KBM-7 (cell line): ENCODE measurements at regions not wholly inside any gene's neighbourhood (a gene's known extent, or its start where the extent isn't known, plus 50 kb on each side); places are given as distances from the start of the nearest gene placed in this dataset.
A peak's percentile ranks its signal among the peaks of the same experiment; 100 is the strongest.
"Not testable (repeated sequence)": the region's sequence is repeated elsewhere in the genome, so short reads cannot be mapped to it uniquely, and the experiment has no call there.

Experiments
- DNase-seq: peaks from one replicate; pipeline ENCODE4 v3.0.0-alpha.2; 2015
- in situ Hi-C: fragments of 300-500 bp; cut with MboI; formaldehyde crosslinking; loops from 2 replicates; pipeline ENCODE4 v1.14.3; 2020; ENCODE audit warnings: low sequenced_read_pairs, low pct_unique_long_range_greater_than_20kb, mixed read lengths

DNA sequence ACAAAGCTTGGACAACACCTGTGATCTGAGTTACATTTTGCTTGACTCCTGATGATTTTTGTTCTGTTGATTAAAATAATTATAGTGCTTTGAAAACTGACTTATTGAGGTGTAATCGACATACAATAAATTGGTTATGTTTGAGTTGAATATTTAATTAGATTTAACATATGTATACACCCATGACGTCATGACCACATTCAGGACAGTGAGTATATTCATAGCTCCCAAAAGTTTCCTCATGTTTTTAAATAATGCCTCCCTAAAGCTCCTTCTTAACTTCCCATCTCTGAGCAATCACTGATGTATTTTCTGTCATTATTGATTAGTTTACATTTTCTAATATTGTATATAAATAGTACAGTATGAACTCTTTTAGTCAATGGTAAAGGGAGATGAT is 801.2 kb downstream of the PDCD6IP start:
- DNase-seq: no peak
- in situ Hi-C loops: no loop called here

DNA sequence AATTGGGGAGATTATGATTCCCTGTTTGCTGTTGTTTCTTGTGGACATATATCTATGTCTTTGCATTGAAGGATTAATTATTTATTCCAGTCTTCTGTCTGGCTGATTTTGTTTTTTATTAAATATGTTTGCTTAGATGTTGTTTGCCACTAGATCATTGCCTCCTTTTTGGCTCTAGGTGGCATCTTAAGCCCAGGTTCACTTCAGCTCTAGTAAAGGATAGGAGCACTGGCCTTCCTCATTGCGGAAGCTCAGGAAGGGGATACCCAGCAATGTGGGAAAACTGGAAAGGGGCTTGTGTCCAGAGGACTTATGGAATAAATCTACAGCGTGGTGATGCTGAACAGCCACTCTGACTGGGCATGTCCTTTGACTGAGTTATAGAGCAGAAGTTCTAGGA is 821.6 kb downstream of the PDCD6IP start:
- no peak for DNase-seq
- in situ Hi-C loops: no loop called here

DNA sequence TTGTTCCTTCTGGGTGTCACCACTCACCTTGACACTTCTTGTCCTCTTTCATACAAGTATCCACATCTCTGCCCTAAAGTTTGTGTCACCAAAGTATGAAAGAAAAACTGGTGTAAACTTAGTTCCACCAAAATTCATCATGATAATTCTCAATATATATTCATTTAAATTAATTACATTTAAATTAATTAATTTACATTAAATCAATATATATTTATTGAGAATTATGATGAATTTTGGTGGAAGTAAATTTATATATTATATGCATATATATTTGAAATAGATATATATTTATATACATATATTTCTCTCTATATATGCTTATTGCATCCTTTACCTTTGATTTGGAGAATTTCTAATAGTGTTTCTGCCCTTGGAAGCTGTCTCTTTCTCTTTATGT is 828.3 kb downstream of the PDCD6IP start:
- no peak for DNase-seq
- in situ Hi-C loops: no loop called here

DNA sequence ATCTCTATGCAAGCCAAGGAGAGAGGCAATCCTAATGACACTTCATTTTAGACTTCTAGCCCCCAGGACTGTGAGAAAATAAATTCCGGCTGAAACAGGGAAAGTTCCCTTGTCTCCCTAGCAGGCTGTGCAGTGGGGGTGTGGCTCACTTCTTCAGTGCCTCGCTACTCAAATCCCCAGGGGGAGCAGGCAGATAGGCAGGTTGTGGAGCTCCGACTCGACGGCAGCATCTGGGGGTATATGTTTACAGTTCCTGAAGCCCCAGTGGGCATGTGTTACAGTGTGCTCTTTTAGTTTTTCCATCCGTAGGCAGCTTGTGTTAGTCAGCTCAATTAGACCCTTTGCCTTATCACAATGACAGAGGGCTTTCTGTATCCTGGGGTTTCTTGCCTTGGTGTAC is 836.5 kb downstream of the PDCD6IP start:
- in situ Hi-C loops: no loop called here

DNA sequence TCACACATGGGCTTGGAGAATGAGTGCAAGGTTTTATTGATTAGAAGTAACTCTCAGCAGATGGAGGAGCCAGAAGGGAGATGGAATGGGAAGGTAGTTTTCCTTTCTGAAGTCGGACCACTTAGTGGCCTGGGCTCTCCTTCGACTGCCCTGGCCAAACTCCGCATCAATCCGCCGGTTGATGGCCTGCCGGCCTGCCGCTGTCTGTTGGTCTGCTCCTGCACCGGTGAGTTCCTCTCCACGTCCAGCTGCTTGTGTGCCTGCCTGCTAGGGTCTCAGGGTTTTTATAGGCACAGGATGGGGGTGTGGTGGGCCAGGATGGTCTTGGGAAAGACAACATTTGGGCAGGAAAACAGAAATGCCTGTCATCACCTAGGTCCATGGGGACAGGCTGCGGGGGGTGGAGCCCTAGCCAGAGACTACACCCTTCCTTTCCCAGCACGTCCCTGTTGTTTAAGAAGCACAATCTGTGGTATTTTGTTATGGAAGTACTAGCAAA is 837.0 kb downstream of the PDCD6IP start:
- no peak for DNase-seq
- in situ Hi-C loops: no loop called here

More for the DNA sequence above, 836.5 kb downstream of the PDCD6IP start:
- DNase-seq: no peak

DNA sequence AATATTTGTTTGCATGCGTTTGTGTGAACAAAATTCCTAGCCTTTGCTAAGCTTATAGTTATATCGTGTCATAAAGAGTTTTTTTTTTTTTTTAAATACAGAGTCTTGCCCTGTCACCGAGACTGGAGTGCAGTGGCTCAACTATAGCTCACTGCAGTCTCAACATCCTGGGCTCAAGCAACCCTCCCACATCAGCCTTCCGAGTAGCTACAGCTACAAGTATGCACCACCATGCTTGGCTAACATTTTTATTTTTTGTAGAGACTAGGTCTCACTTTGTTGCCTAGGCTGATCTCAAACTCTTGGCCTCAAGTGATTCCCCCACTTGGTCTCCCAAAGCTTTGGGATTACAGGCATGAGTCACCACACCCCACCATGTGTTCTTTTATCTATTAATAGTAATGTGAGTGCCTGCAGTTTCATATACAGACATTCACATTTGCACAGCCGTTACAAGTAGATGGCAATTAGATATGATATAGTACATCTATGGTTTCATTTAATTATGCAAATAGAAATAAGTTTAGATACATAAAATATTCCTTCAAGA is 848.6 kb downstream of the PDCD6IP start:
- no peak for DNase-seq
- in situ Hi-C loops: no loop called here

DNA sequence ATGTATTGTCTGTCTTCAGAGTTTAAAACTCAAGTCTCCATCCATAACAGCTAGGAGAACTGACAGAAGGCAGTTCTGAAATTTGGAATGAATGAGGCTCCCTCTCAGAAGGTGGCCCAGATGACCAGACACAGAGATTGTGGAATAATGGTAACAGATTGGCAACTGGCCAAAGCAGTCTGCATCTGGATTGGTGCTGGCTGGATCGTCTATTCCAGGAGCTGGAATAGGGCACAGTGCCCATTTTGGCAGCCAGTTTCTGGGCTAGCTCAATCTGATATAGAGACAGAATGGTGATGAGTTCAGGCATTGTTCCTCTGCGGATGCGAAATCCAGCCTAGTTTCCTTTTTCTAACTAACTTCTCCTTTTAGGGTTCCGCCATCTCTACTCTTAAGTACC is 851.7 kb downstream of the PDCD6IP start:
- DNase-seq: no peak
- in situ Hi-C loops: no loop called here

DNA sequence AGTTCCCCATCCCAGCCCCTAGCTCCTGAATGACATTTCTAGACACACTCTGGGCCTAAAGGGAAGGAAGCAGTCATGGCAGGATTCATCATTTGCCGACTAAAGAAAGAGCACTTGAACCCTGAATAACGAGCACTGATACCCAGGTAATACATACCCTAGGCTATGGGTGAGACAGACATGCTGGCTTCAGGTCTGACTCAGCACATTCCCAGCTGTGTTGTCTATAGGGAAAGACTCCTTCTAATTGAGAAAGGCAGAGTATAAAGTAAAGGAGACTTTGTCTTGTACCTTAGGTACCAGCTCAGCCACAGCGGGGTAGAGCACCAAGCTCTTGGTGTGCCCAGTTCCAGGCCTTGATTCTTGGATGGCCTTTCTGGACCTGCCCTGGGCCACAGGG is 870.5 kb downstream of the PDCD6IP start:
- in situ Hi-C loops: no loop called here
- DNase-seq: no peak

DNA sequence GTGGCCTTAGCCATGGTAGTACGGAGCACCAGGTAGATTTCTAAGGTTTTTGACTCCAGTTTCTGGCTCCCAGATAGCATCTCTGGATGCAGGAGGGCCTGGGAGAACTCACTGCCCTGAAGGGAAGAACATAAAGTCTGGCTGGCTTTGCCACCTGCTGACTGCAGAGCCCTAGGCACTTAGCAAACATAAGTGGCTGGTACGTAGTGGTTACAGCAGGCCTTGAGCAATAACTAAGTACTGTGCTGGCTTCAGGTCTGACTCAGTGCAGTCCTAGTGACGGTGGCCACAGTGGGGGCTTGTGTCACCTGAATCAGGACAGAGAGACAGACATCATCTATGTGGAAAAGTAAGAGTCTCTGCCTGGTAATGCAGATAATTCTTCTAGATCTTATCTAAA is 871.1 kb downstream of the PDCD6IP start:
- DNase-seq: no peak
- in situ Hi-C loops: no loop called here

DNA sequence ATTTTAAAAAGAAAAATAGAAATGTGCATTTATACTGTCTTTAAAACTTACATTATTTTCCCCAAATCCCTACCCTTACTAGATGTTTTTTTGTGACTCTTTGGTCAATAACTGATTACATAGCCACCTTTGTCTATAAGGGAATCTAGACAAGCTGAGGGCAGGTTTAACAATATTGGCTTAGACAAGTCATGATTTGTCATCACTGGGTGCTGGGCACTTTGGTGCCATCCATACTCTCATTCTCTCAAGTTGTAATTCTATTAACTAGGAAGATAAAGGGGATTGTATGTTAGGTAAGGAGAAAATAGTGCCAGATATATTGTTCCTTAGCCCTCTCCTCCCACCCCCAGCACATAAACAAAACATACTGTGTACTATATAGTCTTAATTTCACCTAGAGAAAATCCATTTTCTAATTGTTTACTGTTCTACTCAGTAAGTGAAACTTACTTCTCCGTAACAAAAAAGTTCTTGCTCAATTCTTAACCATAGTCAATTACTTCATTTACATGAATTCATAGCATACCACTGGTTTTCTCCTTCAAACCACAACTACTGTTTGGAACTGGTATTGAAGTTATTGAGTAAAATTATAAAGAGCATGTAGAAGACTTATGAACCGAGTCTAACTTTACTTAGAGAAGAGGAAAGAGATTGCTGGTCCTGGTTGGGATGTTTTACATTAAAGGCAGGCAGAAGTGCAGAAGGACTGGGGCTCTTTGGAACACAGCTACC is 877.1 kb downstream of the PDCD6IP start:
- in situ Hi-C loops: loop anchor here (25.0 kb wide), 1 partner anchor 763 kb away; no protein-coding TSS in a partner anchor
- DNase-seq: no peak

DNA sequence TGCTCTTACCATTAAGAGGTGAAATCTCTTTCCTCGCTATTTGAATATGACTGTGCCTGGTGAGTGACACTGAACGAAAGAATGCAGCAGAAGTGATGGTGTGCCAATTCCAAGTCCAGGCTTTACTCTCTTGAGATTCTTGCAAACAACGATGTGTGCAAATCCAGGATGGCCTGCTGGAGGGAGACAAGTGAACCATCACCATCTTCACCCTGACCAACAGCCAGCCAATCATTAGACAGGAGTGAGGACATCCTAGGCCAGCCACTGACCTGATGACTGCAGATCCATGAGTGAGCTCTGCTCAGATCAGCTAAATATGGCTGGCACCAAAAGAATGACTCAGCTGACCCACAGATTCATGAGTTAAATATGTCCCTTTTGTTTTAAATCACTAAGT is 878.0 kb downstream of the PDCD6IP start:
- no peak for DNase-seq
- in situ Hi-C loops: loop anchor here (25.0 kb wide), 1 partner anchor 764 kb away; no protein-coding TSS in a partner anchor

DNA sequence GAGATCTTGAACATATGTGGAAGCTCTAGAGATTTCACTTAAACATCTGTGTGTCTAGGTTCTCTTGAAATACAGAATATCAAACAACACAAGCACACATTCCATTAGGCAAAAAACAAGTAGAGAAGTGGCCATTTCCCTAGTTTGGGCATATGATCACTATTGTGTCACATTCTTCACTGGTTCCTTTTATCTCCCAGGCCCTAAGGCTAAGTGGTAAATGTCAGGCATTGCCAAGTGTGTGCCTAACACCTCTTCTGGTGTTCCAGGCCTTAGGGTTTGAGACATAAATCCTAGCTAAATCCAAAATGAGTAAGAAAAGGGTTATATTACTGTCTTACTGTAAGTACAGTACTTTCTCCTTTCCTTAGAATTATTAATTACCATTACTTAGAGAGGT is 880.1 kb downstream of the PDCD6IP start:
- no peak for DNase-seq
- in situ Hi-C loops: loop anchor here (25.0 kb wide), 1 partner anchor 766 kb away; no protein-coding TSS in a partner anchor

DNA sequence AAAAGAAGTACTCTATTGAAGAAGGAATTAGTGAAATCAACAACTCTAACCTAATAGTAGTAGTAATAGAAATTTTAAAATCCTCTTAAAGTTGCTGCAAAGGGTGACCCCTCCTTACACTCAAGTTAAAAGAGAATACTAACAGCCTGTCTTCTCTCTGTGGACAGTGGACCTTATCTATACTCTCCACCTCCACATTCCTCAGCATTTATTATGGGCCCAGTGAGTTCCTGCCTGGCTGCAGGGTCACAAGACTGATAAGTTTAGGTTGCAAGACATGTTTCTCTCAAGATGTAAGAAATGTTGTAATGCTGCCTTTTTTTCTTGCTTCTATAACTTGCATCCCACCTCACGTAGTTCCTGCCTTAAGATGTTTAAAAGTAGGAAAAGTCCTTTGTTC is 880.6 kb downstream of the PDCD6IP start:
- DNase-seq: not testable (repeated sequence)
- in situ Hi-C loops: loop anchor here (25.0 kb wide), 1 partner anchor 767 kb away; no protein-coding TSS in a partner anchor

DNA sequence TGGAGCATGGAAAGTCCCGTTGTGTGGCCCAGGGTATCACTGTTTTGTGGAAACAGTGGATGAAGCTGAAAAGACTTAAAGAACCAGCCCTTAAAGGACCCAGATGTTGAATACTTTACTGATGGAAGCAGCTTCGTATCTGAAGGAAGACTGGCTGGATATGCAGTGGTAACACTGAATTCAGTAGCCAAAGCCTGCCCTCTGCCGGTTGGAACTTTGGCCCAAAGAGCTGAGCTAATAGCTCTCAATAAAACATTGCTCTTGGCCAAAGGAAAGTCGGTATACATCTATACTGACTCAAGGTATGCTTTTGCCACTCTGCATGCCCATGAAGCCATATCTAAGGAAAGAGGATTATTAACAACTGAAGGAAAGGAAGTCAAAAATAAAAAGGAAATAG is 885.4 kb downstream of the PDCD6IP start:
- DNase-seq: peak; percentile 63

DNA sequence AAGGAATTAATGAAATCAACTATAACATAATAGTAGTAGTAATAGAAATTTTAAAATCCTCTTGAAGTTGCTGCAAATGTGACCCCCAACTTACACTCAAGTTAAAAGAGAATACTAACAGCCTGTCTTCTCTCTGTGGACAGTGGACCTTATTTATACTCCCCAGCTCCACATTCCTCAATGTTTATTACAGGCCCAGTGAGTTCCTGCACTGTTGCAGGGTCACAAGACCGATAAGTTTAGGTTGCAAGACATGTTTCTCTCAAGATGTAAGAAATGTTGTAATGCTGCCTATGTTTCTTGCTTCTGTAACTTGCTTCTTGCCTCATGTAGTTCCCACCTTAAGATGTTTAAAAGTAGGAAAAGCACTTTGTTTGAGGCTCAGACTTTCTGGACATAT is 888.1 kb downstream of the PDCD6IP start:
- DNase-seq: no peak
- in situ Hi-C loops: loop anchor here (25.0 kb wide), 1 partner anchor 774 kb away; no protein-coding TSS in a partner anchor

More for the DNA sequence above, 885.4 kb downstream of the PDCD6IP start:
- in situ Hi-C loops: loop anchor here (25.0 kb wide), 1 partner anchor 772 kb away; no protein-coding TSS in a partner anchor

DNA sequence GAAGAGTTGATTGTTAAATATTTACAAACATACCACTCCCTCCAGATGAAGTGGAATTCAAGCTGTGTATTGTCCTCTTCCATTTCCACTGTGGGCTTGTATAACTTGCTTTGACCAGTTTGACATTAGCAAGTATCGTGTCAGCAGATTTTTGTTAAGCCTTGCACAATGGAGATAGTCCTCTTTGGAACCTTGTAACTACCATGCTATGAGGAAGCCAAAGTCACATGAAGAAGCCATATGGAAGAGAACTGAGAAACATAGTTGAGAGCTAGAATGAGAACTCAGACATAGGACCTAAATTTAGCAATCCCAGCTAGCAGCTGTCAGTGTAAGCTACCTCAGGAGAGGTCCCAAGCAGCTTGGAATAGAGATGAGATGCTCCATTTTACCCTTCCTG is 889.2 kb downstream of the PDCD6IP start:
- in situ Hi-C loops: loop anchor here (25.0 kb wide), 1 partner anchor 775 kb away; no protein-coding TSS in a partner anchor
- no peak for DNase-seq

DNA sequence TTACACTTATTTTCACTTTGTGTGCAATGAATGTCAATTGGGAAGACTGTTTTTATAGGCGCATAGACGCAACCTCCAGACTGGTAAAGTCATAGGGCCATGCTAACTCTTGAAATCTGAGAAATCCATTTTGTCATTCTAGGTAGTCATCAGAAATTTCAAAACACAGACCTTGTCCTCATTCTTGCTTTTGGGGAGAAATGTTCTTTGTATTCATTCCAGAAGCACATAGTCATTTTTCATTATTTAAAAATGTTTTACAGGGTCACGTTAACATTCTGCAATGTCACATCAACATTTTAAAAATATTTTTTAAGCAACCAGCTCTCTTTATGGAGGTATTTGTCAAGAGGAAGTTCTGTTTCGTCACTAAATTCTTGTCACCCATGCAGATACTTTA is 898.4 kb downstream of the PDCD6IP start:
- DNase-seq: no peak
- in situ Hi-C loops: loop anchor here (25.0 kb wide), 1 partner anchor 785 kb away; no protein-coding TSS in a partner anchor

DNA sequence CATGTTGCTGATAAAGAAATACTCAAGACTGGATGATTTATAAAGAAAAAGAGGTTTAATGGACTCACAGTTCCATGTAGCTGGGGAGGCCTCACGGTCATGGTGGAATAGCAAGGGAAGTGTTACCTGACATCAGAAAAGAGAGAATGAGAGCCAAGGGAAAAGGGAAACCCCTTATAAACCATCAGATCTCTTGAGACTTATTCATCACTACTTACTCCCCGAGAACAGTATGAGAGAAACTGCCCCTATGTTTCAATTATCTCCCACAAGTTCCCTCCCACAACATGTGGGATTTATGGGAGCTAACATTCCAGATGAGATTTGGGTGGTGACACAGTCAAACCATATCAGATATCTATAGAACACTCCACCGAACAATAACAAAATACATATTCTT is 904.6 kb downstream of the PDCD6IP start:
- in situ Hi-C loops: no loop called here
- DNase-seq: no peak

DNA sequence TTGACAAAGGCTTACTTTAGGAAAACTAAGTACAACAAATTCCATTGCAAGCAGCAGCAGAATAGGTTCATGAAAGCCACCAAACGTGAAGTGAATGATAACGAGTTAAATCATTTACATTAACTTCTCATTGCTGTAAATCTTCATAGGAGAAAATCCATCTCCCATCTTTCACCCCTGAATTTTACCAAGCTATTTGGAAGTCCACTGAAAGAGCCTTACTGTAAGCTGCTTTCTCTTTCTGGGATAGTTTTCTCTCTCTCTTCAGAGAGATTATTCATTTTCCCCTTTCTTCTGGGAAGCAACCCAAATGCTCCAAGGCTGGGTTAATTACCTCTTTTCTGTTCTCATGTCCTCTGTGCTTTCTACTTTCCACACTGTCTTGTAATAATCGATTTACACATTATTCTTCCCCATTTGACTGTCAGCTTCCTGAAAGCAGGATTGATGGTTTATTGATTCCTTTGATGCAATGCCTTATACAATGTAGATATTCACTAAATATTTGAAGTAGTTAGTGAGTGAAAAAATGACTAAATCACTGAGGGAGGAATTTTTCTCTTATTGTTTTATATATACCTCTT is 914.3 kb upstream of the ARPP21 start:
- in situ Hi-C loops: no loop called here

DNA sequence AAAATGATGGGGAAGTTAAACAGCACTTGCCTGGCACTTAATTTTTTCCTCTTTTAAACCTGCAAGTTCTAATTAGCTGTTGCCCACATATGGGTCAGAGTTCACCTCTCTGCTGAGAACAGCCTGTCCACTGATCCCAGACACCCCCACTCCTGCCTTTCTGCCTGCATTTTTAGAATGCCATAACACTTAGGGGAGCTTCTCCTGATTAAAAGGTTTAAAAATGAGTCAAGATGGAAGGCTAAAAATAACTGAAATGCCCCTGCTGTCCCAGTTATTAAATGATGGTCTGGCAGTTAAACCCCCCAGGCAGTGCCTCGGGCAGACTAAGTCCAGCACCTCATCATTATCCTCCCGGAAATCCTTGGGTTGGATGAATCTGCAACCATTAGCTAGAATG is 913.6 kb upstream of the ARPP21 start:
- in situ Hi-C loops: no loop called here
- no peak for DNase-seq

More for the DNA sequence above, 914.3 kb upstream of the ARPP21 start:
- no peak for DNase-seq
